ENCODE measurements at regions not wholly inside any gene's neighbourhood (a gene's known extent, or its start where the extent isn't known, plus 50 kb on each side); places are given as distances from the start of the nearest gene placed in this dataset.

GRCh38 chr6:119603501-119603900 lies 253.9 kb upstream of the MAN1A1 start:
- TF ChIP-seq, protein P1, sequence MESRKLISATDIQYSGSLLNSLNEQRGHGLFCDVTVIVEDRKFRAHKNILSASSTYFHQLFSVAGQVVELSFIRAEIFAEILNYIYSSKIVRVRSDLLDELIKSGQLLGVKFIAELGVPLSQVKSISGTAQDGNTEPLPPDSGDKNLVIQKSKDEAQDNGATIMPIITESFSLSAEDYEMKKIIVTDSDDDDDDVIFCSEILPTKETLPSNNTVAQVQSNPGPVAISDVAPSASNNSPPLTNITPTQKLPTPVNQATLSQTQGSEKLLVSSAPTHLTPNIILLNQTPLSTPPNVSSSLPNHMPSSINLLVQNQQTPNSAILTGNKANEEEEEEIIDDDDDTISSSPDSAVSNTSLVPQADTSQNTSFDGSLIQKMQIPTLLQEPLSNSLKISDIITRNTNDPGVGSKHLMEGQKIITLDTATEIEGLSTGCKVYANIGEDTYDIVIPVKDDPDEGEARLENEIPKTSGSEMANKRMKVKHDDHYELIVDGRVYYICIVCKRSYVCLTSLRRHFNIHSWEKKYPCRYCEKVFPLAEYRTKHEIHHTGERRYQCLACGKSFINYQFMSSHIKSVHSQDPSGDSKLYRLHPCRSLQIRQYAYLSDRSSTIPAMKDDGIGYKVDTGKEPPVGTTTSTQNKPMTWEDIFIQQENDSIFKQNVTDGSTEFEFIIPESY (IDR thresholded peaks at IDR 0.05; ENCODE audit: borderline replicate concordance, low read depth) = no peak
- TF ChIP-seq CTCF (IDR thresholded peaks at IDR 0.05) (no peak), SIN3A (IDR thresholded peaks at IDR 0.05; ENCODE audit: borderline replicate concordance, low read depth, low read length) (no peak), SMC3 (IDR thresholded peaks at IDR 0.05; ENCODE audit: low read depth, low read length) (no peak), EP300 (IDR thresholded peaks at IDR 0.05; ENCODE audit: borderline replicate concordance in 1 of 2, low read depth in 1 of 2, low read length in 1 of 2) (no peak), TEAD4 (IDR thresholded peaks at IDR 0.05; ENCODE audit: borderline replicate concordance, insufficient read depth) (no peak)
- TF ChIP-seq, protein P2, sequence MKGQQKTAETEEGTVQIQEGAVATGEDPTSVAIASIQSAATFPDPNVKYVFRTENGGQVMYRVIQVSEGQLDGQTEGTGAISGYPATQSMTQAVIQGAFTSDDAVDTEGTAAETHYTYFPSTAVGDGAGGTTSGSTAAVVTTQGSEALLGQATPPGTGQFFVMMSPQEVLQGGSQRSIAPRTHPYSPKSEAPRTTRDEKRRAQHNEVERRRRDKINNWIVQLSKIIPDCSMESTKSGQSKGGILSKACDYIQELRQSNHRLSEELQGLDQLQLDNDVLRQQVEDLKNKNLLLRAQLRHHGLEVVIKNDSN (IDR thresholded peaks at IDR 0.05; ENCODE audit: borderline replicate concordance, low read depth) = no peak
